ENCODE measurements at regions not wholly inside any gene's neighbourhood (a gene's known extent, or its start where the extent isn't known, plus 50 kb on each side); places are given as distances from the start of the nearest gene placed in this dataset.

- TF ChIP-seq ZNF462 (CRISPR knock-in tag; IDR thresholded peaks at IDR 0.05) (no peak), JUNB (IDR thresholded peaks at IDR 0.05; ENCODE audit: unreplicated experiment) (no peak), CTCF (conservative IDR thresholded peaks at IDR 0.05; ENCODE audit: low read depth in 2 of 2) (no peak)
These were observed 277.4 kb upstream of the JAG1 start (continued) for GRCh38 chr20:10951216-10951615.

- no peaks in the 10 kb centered on the region for H4K20me1 ChIP-seq (replicated peaks; ENCODE audit: insufficient read depth)
- H2AFZ ChIP-seq = no peak overlapping the region
- H3F3A ChIP-seq (replicated peaks; ENCODE audit: low read depth) = no peaks in the 10 kb centered on the region
- H3K27me3 ChIP-seq (ENCODE audit: insufficient read depth) = no peaks in the 10 kb centered on the region
- no peaks in the 10 kb centered on the region for H3K79me2 ChIP-seq (replicated peaks; ENCODE audit: insufficient read depth)
- peaks cover 6% of the 10 kb centered on the region; the same call in 1 of the 2 replicates for H3K4me1 ChIP-seq (ENCODE audit: insufficient read depth)
- no peak overlapping the region for H3K4me3 Mint-ChIP-seq
- peaks cover 18% of the 10 kb centered on the region; the same call in 2 of the 3 replicates for H3K4me1 Mint-ChIP-seq
- H3K27ac Mint-ChIP-seq = no peak overlapping the region
- DNase-seq (ENCODE audit: low spot score) = no peak
- no peaks in the 10 kb centered on the region for H3K36me3 ChIP-seq (ENCODE audit: insufficient read depth)
- H3K27me3 Mint-ChIP-seq (ENCODE audit: insufficient read depth, low read depth, poor library complexity) = peaks cover 1% of the 10 kb centered on the region
- no peak for ATAC-seq
- no peak overlapping the region for H3K27ac ChIP-seq (ENCODE audit: low read depth)
- H3K9me2 ChIP-seq (ENCODE audit: insufficient read depth) = peaks cover 4% of the 10 kb centered on the region; the same call in 1 of the 2 replicates
- H3K4me2 ChIP-seq = no peak overlapping the region
- H3K36me3 Mint-ChIP-seq (ENCODE audit: low read depth) = no peaks in the 10 kb centered on the region
- no peaks in the 10 kb centered on the region for H3K9me3 Mint-ChIP-seq
- H3K4me3 ChIP-seq = no peak overlapping the region
- TF ChIP-seq REST (IDR thresholded peaks at IDR 0.05; ENCODE audit: unreplicated experiment) (no peak), CTCF (conservative IDR thresholded peaks at IDR 0.05; ENCODE audit: low read depth in 2 of 2) (no peak), NANOG (IDR thresholded peaks at IDR 0.05; ENCODE audit: borderline replicate concordance) (no peak), ZNF114 (CRISPR knock-in tag; IDR thresholded peaks at IDR 0.05) (no peak), EZH2 (IDR thresholded peaks at IDR 0.05; ENCODE audit: low read depth, unreplicated experiment) (no peak), ETS1 (IDR thresholded peaks at IDR 0.05) (no peak), ZNF331 (CRISPR knock-in tag; IDR thresholded peaks at IDR 0.05; ENCODE audit: low read depth) (no peak), CREB1 (CRISPR knock-in tag; IDR thresholded peaks at IDR 0.05; ENCODE audit: low read depth) (no peak), STAT1 (IDR thresholded peaks at IDR 0.05; ENCODE audit: unreplicated experiment) (no peak)
These were observed 278.1 kb upstream of the JAG1 start for GRCh38 chr20:10951904-10952303.

All from GM23338 (cell line).